K562 (cell line): ENCODE measurements at regions not wholly inside any gene's neighbourhood (a gene's known extent, or its start where the extent isn't known, plus 50 kb on each side); places are given as distances from the start of the nearest gene placed in this dataset.

Experiments used
- AFF4 ChIP-seq: sonication (generic); formaldehyde crosslinking; IDR thresholded peaks from 2 replicates; pipeline ENCODE4 v1.8.0; 2023; ENCODE audit warnings: mild to moderate bottlenecking, missing genetic modification reagents
- BRD9 ChIP-seq: fragments of 450-650 bp; IDR thresholded peaks from 2 replicates; pipeline ENCODE4 v1.6.1; 2018; ENCODE audit warnings: low read depth; ENCODE audit not compliant: partially characterized antibody
- NR2C2 ChIP-seq, 2 experiments: fragments of 200-800 bp in 1 of 2; sonication (Bioruptor generic) in 1 of 2; sonication (generic) in 1 of 2; formaldehyde crosslinking in 1 of 2; IDR thresholded peaks; 2 replicates each; pipeline versions ENCODE4 v1.6.1 to v1.8.0; 2016 to 2022; ENCODE audit warnings: mild to moderate bottlenecking in 1 of 2, missing compliant biosample characterization in 1 of 2, missing genetic modification characterization in 1 of 2, missing genetic modification reagents in 1 of 2
- POLR2AphosphoS5 ChIP-seq: IDR thresholded peaks from 2 replicates; pipeline ENCODE4 v1.6.1; 2011; ENCODE audit warnings: mild to moderate bottlenecking, low read depth, low read length, moderate library complexity; ENCODE audit not compliant: control insufficient read depth, insufficient read depth
- ZNF384 ChIP-seq: IDR thresholded peaks from 2 replicates; pipeline ENCODE4 v1.6.1; 2012; ENCODE audit warnings: low read depth, low read length, improper control_type of control experiment
- TF ChIP-seq, protein P1 (sequence below): fragments of 250-450 bp; sonication (Bioruptor Pico); IDR thresholded peaks from 2 replicates; pipeline ENCODE4 v1.8.0; 2022; ENCODE audit warnings: moderate library complexity, mild to moderate bottlenecking, inconsistent platforms

DNA sequence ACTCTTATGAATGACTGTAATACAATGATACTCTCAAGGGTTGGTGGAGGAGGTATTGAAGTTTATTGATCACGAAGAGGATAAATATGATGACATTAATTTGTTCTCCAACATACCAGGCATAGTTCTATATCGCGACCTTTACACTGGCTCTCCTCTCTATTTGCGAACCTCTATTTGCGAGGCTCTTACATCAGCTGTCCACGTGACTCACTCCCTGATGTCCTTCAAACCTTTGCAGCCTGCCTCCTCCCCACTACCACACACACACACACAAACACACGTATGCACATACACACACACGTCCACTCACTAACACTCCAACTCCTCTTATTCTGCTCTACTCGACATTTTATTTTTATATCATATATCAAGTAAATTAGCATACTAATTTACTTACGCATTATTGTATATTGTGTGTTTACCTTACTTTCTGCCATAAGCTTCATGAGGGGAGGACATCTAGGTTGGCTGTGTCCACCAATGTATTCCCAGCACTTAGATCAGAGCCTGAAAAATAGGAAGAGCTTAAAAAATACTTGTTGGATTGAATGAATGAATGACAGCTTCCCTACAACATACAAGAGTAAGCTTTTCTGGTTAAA is 53.3 kb upstream of the TNFRSF21 start:
- TF ChIP-seq, protein P1, sequence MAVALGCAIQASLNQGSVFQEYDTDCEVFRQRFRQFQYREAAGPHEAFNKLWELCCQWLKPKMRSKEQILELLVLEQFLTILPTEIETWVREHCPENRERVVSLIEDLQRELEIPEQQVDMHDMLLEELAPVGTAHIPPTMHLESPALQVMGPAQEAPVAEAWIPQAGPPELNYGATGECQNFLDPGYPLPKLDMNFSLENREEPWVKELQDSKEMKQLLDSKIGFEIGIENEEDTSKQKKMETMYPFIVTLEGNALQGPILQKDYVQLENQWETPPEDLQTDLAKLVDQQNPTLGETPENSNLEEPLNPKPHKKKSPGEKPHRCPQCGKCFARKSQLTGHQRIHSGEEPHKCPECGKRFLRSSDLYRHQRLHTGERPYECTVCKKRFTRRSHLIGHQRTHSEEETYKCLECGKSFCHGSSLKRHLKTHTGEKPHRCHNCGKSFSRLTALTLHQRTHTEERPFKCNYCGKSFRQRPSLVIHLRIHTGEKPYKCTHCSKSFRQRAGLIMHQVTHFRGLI (CRISPR knock-in tag) = no peak
- TF ChIP-seq NR2C2 (CRISPR knock-in tag; IDR thresholded peaks at IDR 0.05) (no peak), NR2C2 (tag; IDR thresholded peaks at IDR 0.05) (no peak), POLR2AphosphoS5 (no peak), ZNF384 (no peak), BRD9 (no peak), AFF4 (CRISPR knock-in tag) (no peak)
